Common myeloid progenitor, CD34-positive (primary cell): ENCODE measurements at regions not wholly inside any gene's neighbourhood (a gene's known extent, or its start where the extent isn't known, plus 50 kb on each side); places are given as distances from the start of the nearest gene placed in this dataset.
"Not testable (repeated sequence)": the region's sequence is repeated elsewhere in the genome, so short reads cannot be mapped to it uniquely, and the experiment has no call there.

Source experiments
- CTCF ChIA-PET: fragments of 350-600 bp; sonication (Branson Sonifier 250); formaldehyde crosslinking; loops from one replicate; lab custom pipeline; 2021; ENCODE audit warnings: antibody characterized with exemption; lab: Charles Lee
- POLR2A ChIA-PET: fragments of 350-600 bp; sonication (Branson Sonifier 250); formaldehyde crosslinking; loops from one replicate; lab custom pipeline; 2021; ENCODE audit warnings: antibody characterized with exemption; lab: Charles Lee
- DNase-seq, 3 donors: peaks; one replicate each; pipeline versions ENCODE4 v3.0.0 to v3.0.0-alpha.2; 2013
- H3K27ac ChIP-seq, 2 experiments: 1 replicate in 1 of 2; 2 replicates in 1 of 2; pipeline ENCODE4 v1.7.0; 2013; ENCODE audit warnings: inconsistent platforms in 2 of 2, low read length in 2 of 2, mild to moderate bottlenecking in 2 of 2, low read depth in 1 of 2, moderate library complexity in 1 of 2; ENCODE audit not compliant: severe bottlenecking in 2 of 2, insufficient read depth in 1 of 2, poor library complexity in 1 of 2
- H3K27me3 ChIP-seq, 5 experiments: replicated peaks in 2 of 5; 1 replicate in 3 of 5; 2 replicates in 2 of 5; pipeline versions ENCODE4 v1.6.1 to v1.7.0; 2013; ENCODE audit warnings: low read length in 4 of 5, mild to moderate bottlenecking in 2 of 5, moderate library complexity in 2 of 5, inconsistent platforms in 1 of 5; ENCODE audit not compliant: insufficient read depth in 5 of 5, control insufficient read depth in 4 of 5
- H3K36me3 ChIP-seq, 4 experiments: 1 replicate in 2 of 4; 2 replicates in 2 of 4; pipeline versions ENCODE4 v1.6.1 to v1.7.0; 2013; ENCODE audit warnings: low read length in 3 of 4, control low read depth in 1 of 4, mild to moderate bottlenecking in 1 of 4; ENCODE audit not compliant: control insufficient read depth in 4 of 4, insufficient read depth in 4 of 4
- H3K4me1 ChIP-seq, 4 experiments: 1 replicate in 3 of 4; 2 replicates in 1 of 4; pipeline versions ENCODE4 v1.6.1 to v1.7.1; 2013; ENCODE audit warnings: low read length in 3 of 4, mild to moderate bottlenecking in 3 of 4, control low read depth in 1 of 4, inconsistent platforms in 1 of 4, moderate library complexity in 1 of 4; ENCODE audit not compliant: control insufficient read depth in 4 of 4, insufficient read depth in 4 of 4; ENCODE audit errors: control extremely low read depth in 1 of 4
- H3K4me3 ChIP-seq, 7 experiments: 1 replicate in 4 of 7; 2 replicates in 3 of 7; pipeline versions ENCODE4 v1.5.1 to v1.7.0; 2013; ENCODE audit warnings: mild to moderate bottlenecking in 7 of 7, low read length in 6 of 7, moderate library complexity in 6 of 7, inconsistent platforms in 2 of 7, low read depth in 2 of 7, control low read depth in 1 of 7; ENCODE audit not compliant: insufficient read depth in 4 of 7, control insufficient read depth in 1 of 7; ENCODE audit errors: extremely low read depth in 1 of 7
- H3K9me3 ChIP-seq, 5 experiments: 1 replicate in 4 of 5; 2 replicates in 1 of 5; pipeline versions ENCODE4 v1.6.1 to v1.7.1; 2013; ENCODE audit warnings: low read length in 4 of 5, mild to moderate bottlenecking in 2 of 5, inconsistent platforms in 1 of 5, low read depth in 1 of 5, moderate library complexity in 1 of 5; ENCODE audit not compliant: control insufficient read depth in 4 of 5, insufficient read depth in 2 of 5; ENCODE audit errors: control extremely low read depth in 1 of 5
- WGBS: methylation state at CpG from one replicate; pipeline ENCODE4 v1.1.5; 2013; ENCODE audit not compliant: insufficient coverage; 5-methylcytosine and 5-hydroxymethylcytosine counted together

DNA sequence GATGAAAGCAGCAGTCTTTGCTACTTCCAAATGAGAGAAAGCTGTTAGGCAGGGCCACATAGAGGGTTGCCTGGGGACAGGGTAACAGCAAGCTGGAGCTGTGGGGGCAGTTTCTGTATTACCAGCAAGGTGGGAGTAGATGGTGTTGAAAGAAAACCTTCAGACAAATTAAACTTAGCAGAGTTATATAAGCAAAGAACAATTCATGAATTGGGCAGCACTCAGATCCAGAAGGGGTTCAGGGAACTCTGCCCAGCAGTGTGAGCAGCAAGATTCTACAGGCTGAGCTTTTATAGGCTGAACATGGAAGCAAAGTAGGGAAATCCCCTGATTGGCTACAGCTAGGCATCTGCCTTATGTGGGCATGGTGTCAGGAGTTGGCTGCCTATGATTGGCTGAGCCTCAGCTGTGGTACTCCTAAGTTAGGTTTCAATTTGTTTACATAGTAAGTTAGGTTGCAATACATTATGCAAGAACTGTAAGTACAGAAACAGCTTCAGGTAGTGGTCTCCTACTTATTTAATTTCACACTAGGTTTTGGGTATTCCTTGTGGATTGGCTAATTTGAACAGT is 64.1 kb upstream of the TMPRSS2 start:
- Histone ChIP-seq H3K27me3 (peaks cover 0 to 3% (median 3%) of the 10 kb centered on the region in 5 experiments), H3K27ac (no peak overlapping the region), H3K4me3 (no peak overlapping the region), H3K4me1 (no peaks in the 10 kb centered on the region), H3K36me3 (no peaks in the 10 kb centered on the region), H3K9me3 (peaks cover 0 to 25% (median 7%) of the 10 kb centered on the region in 5 experiments)
- ChIA-PET POLR2A (no interaction called here), CTCF (no interaction called here)
- DNase-seq = no peak

DNA sequence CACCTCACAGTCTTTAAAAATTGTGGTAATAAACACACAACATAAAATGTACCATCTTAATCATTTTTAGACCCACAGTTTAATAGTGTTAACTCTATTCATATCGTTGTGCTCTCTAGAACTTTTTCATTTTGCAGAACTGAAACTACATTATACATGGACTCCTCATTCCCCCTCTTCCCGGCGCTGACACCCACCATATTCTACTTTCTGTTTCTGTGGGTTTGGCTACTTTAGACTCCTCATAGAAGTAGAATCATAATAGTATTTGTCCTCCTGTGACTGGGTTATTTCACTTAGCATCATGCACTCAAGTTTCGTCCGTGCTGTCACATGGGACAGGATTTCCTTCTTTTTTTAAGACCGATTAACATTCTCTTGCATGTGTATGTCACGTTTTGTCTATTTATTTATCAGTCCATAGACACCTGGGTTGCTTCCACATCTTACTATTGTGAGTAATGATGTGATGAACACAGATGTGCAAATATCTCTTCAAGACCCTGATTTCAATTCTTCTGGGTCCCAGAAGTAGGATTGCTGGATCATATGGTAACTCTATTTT is 62.9 kb upstream of the TMPRSS2 start:
- H3K9me3 ChIP-seq = peaks cover 0 to 24% (median 7%) of the 10 kb centered on the region in 5 experiments
- peaks cover 0 to 5% (median 3%) of the 10 kb centered on the region in 5 experiments for H3K27me3 ChIP-seq
- no peak for DNase-seq
- no peak overlapping the region for H3K27ac ChIP-seq
- 88% methylated on average over 1 of the region's 7 CpGs for WGBS
- no peak overlapping the region for H3K4me3 ChIP-seq
- no peaks in the 10 kb centered on the region for H3K4me1 ChIP-seq
- POLR2A ChIA-PET = no interaction called here
- CTCF ChIA-PET = no interaction called here
- no peaks in the 10 kb centered on the region for H3K36me3 ChIP-seq

DNA sequence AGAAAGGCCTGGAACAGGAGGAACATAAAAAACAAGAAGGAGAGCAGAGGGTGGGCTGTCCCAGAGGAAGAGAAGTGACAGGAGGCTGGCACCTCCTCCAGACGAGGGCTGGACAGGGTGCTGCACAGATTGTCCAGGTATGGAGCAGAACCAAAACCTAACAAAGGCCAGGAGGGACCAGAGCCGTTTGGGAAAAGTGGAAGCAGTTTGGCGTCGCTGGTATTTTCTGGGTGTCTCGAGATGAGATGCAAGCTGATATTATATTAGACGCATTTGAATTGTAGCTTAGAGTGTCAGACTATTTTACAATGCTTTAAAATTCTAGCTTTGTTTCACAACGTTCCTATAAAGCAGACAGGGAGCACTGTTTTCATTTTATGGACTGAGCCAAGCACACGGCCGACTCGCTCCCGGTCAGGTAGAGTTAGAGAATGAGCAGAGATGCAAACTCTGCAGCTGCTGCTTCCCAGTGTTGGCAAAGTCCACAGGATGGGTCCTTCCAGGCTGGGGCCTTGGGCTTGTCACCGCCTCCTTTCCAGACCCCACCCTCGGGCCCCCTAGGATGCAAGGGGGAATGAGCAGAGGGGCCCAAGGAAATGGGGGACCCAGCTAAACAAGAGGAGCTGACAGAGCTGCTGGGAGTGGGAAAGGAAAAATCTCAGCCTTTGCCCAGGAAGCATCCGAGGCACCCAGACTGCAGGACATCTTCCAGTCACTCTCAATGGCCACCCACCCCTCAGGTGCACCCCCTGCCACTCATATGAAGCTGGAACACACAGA is 60.8 kb upstream of the TMPRSS2 start:
- Histone ChIP-seq H3K4me3 (no peak overlapping the region), H3K27me3 (peaks cover 0 to 7% (median 0%) of the 10 kb centered on the region in 5 experiments), H3K9me3 (peaks cover 0 to 16% (median 6%) of the 10 kb centered on the region in 5 experiments), H3K4me1 (no peaks in the 10 kb centered on the region), H3K27ac (no peak overlapping the region), H3K36me3 (no peaks in the 10 kb centered on the region)
- no peak for DNase-seq
- 77% methylated on average over 11 of the region's 14 CpGs for WGBS
- ChIA-PET CTCF (no interaction called here), POLR2A (no interaction called here)

DNA sequence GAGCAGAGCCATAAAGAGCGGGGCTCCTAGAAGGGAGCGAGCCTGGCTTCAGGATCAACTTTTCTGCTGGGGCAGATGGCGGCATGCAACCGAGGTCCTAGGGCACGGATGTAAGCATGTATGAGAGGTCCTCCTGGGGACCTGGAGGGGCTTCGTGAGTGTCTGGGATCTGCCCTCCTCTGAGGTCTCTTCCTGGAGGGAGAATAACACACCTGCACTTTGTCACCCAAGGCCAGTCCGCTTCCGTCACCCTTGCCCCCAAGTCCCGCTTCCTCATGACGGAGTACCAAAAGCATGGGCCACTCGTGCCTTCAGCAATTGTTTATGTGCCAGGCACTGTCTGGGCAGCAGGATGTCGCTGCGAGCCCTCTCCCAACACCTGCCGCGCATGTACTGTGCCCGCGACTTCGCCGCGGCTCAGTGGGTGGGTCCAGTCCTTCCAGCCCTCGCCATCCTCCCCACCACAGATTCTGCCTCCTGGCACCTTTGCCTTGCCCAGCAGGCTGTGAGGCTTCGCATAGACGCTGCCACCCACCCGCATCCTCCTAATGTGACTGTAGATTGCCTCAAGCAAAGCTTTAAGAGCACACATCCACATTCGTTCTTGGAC is 60.0 kb upstream of the TMPRSS2 start:
- DNase-seq = no peak
- H3K4me3 ChIP-seq = no peak overlapping the region
- H3K27me3 ChIP-seq = peaks cover 0 to 7% (median 0%) of the 10 kb centered on the region in 5 experiments
- CTCF ChIA-PET = no interaction called here
- POLR2A ChIA-PET = no interaction called here
- no peaks in the 10 kb centered on the region for H3K36me3 ChIP-seq
- no peaks in the 10 kb centered on the region for H3K4me1 ChIP-seq
- peaks cover 0 to 16% (median 6%) of the 10 kb centered on the region in 5 experiments for H3K9me3 ChIP-seq
- no peak overlapping the region for H3K27ac ChIP-seq
- 81% methylated on average over 24 of the region's 25 CpGs for WGBS

DNA sequence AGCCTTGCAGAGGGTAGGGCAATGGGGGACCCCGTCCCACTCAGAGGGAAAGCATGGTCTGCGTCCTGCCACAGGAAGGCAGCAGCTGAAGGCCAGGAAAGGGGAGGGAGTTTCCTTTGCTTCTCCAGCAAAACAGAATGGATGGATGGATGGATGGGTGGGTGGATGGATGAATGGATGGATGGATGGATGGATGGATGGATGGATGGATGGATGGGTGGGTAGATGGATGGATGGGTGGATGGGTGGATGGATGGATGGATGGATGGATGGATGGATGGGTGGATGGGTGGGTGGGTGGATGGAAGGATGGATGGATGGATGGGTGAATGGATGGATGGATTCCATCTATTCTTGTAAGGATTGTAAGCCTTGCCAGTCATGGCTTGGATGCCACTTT is 59.3 kb upstream of the TMPRSS2 start:
- CTCF ChIA-PET, DNase-seq, H3K36me3 ChIP-seq, H3K27me3 ChIP-seq, H3K4me1 ChIP-seq, H3K4me3 ChIP-seq, H3K27ac ChIP-seq, POLR2A ChIA-PET: not testable (repeated sequence)
- WGBS = 80% methylated on average over 1 of the region's 2 CpGs
- peaks cover 0 to 13% (median 5%) of the 10 kb centered on the region in 5 experiments for H3K9me3 ChIP-seq

DNA sequence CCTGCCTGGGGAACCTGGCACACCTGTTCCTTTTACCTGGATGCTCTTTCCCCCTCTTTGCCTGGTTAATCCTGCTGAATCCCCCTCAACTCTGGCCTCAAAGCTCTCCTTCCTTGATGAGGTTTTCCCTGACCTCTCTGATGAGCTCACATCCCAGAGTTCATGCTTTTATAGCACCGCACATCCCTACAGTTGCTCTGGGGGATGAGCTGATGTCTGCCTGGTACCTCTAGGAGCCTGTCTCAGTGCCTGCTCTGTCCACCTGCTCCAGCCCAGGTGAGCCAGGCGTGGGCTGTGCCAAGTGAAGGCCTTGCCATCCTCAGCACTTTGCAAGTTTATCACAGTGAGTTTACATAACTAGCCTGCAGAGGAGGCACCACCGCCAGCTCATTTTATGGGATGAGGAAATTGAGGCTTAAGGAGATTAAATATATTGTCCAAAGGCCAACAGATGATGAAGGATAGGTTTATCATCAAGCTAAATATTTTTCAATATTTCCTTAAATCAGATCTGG is 58.6 kb upstream of the TMPRSS2 start:
- peaks cover 0 to 7% (median 0%) of the 10 kb centered on the region in 5 experiments for H3K27me3 ChIP-seq
- peaks cover 0 to 7% (median 0%) of the 10 kb centered on the region in 5 experiments for H3K9me3 ChIP-seq
- ChIA-PET POLR2A (no interaction called here), CTCF (no interaction called here)
- H3K4me1 ChIP-seq = no peaks in the 10 kb centered on the region
- no peak overlapping the region for H3K27ac ChIP-seq
- H3K4me3 ChIP-seq = no peak overlapping the region
- H3K36me3 ChIP-seq = no peaks in the 10 kb centered on the region
- no peak for DNase-seq
- WGBS = 95% methylated on average over 2 of the region's 3 CpGs
